GM12872 (cell line): ENCODE measurements at regions not wholly inside any gene's neighbourhood (a gene's known extent, or its start where the extent isn't known, plus 50 kb on each side); places are given as distances from the start of the nearest gene placed in this dataset.

Experiments
- CTCF ChIP-seq: IDR thresholded peaks from 3 replicates; pipeline ENCODE4 v1.5.1; 2011; ENCODE audit warnings: low read depth, mild to moderate bottlenecking, low read length, moderate library complexity; ENCODE audit not compliant: insufficient read depth

GRCh38 chr11:45459491-45459890, 173.3 kb upstream of the SYT13 start:
- TF ChIP-seq CTCF = no peak

DNA sequence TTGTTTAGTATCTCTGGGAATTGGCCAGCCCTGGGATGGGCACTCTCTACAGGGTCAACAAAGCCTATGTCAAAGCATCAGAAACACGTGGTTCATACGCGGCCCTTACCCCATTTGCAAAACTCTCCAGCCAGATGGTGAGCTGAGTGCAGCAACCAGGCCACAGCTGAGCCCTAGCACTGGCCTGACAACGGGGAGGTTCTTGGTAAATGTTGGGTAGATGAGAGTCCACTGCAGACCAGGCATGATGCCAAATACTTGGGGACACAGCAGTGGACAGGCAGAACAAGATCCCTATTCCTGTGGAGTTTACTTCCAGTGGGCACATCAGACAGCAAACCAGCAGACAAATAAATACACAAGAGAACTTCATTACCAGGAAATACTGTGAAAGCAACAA, 172.1 kb upstream of the SYT13 start:
- no peak for TF ChIP-seq CTCF

DNA sequence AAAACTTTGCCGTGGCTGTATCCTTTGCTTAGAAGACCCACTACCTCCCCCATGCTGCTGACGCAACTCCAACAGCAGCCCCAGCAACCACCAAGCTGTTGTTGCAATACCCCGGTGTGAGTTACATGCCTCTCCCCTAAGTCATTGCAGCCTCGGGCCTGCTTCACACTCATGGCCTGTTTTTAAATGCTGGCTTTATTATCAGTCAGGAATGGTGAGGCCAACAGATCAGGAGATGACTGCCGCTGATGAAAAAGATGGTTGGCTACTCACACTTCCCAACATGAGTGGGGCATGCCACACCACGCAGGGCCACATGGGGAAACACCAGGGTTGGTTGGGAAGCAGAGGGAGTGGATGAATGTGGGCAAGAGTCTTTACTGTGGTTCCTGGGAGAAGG, 171.5 kb upstream of the SYT13 start:
- no peak for TF ChIP-seq CTCF

- no peak for TF ChIP-seq CTCF
These were observed 170.5 kb upstream of the SYT13 start for GRCh38 chr11:45456686-45457085.

- no peak for TF ChIP-seq CTCF
These were observed 169.4 kb upstream of the SYT13 start for GRCh38 chr11:45455536-45455935.

GRCh38 chr11:45454917-45455401, 168.8 kb upstream of the SYT13 start:
- no peak for TF ChIP-seq CTCF

- no peak for TF ChIP-seq CTCF
These were observed 167.6 kb upstream of the SYT13 start for GRCh38 chr11:45453721-45454120.
